GM12873 (cell line): ENCODE measurements at regions not wholly inside any gene's neighbourhood (a gene's known extent, or its start where the extent isn't known, plus 50 kb on each side); places are given as distances from the start of the nearest gene placed in this dataset.

Experiments used
- CTCF ChIP-seq: IDR thresholded peaks from 2 replicates; pipeline ENCODE4 v1.5.1; 2012; ENCODE audit warnings: low read depth, mild to moderate bottlenecking, moderate library complexity, low read length, control low read depth; ENCODE audit not compliant: insufficient read depth; ENCODE audit errors: missing control alignments

- no peak for TF ChIP-seq CTCF
Observed at GRCh38 chr3:159664653-159665052, 324.0 kb upstream of the IL12A start.

- TF ChIP-seq CTCF: no peak
Observed at GRCh38 chr3:159667261-159667660, 321.4 kb upstream of the IL12A start.

GRCh38 chr3:159668461-159668860 lies 320.2 kb upstream of the IL12A start:
- no peak for TF ChIP-seq CTCF

GRCh38 chr3:159668990-159669476 lies 319.6 kb upstream of the IL12A start:
- no peak for TF ChIP-seq CTCF

GRCh38 chr3:159669766-159670165 lies 318.9 kb upstream of the IL12A start:
- no peak for TF ChIP-seq CTCF

- TF ChIP-seq CTCF: no peak
Observed at GRCh38 chr3:159672728-159673688, 315.6 kb upstream of the IL12A start.

- TF ChIP-seq CTCF: no peak
Observed at GRCh38 chr3:159674583-159674982, 314.1 kb upstream of the IL12A start.
